ENCODE measurements at regions not wholly inside any gene's neighbourhood (a gene's known extent, or its start where the extent isn't known, plus 50 kb on each side); places are given as distances from the start of the nearest gene placed in this dataset.

DNA sequence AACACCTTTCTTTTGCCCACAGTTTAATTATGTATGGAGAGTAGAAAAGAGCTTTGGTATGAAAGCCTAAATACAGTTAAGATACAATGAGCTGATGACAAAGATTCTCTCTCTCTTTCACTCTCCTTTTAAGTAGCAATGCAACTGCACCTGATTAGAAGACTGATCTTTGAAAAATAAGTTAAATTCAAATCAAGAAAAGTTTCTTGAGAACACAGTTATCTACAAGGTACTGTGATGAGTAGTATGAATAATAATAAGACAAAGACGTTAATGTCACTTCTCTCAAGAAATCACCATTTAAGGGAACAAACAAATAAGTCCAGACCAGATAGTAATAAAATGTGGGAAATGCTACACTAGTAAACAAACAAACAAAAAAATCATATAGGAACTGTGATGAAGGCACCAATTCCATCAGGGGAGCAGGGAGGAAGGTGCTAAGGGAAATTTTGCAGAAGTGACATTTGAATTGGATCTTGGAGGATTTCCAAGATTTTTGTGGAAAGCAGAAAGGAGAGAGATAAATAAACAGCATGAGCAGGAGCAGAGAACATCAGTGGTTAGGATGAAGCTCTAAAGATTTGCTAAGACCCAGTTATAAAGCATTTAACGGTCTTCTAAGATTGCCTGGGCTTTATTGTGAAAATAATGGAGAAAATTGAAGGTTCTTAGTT, 65.2 kb upstream of the STK38L start:
- intact Hi-C loops (cut with micrococcal nuclease; ENCODE audit: unreplicated experiment), result no loop called here
- TF ChIP-seq EZH2phosphoT487 (IDR thresholded peaks at IDR 0.05; ENCODE audit: borderline replicate concordance, low read depth, low read length), result no peak
- TF ChIP-seq, protein P1, sequence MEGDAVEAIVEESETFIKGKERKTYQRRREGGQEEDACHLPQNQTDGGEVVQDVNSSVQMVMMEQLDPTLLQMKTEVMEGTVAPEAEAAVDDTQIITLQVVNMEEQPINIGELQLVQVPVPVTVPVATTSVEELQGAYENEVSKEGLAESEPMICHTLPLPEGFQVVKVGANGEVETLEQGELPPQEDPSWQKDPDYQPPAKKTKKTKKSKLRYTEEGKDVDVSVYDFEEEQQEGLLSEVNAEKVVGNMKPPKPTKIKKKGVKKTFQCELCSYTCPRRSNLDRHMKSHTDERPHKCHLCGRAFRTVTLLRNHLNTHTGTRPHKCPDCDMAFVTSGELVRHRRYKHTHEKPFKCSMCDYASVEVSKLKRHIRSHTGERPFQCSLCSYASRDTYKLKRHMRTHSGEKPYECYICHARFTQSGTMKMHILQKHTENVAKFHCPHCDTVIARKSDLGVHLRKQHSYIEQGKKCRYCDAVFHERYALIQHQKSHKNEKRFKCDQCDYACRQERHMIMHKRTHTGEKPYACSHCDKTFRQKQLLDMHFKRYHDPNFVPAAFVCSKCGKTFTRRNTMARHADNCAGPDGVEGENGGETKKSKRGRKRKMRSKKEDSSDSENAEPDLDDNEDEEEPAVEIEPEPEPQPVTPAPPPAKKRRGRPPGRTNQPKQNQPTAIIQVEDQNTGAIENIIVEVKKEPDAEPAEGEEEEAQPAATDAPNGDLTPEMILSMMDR (conservative IDR thresholded peaks at IDR 0.05; ENCODE audit: low read length), result no peak
- H3K4me3 ChIP-seq (ENCODE audit: low read depth, low read length, poor library complexity, severe bottlenecking), result no peak overlapping the region
- H3K4me1 ChIP-seq (ENCODE audit: insufficient read depth, low read length, poor library complexity, severe bottlenecking), result no peaks in the 10 kb centered on the region
- no peak overlapping the region for H2AFZ ChIP-seq (ENCODE audit: low read length)
- ChIA-PET POLR2A (interaction anchor here (0.6 kb wide), 1 partner anchor 9 kb away, joined by 6 read pairs; no protein-coding TSS in a partner anchor), CTCF (ENCODE audit: unreplicated experiment) (no interaction called here)
- no peak overlapping the region for H3K27ac ChIP-seq (ENCODE audit: low read depth, low read length, poor library complexity, severe bottlenecking)
- no peaks in the 10 kb centered on the region for H3K9me3 ChIP-seq (ENCODE audit: low read length)
- H3K4me2 ChIP-seq (ENCODE audit: low read length), result no peak overlapping the region
- H3K9me2 ChIP-seq (ENCODE audit: insufficient read depth, low read length), result no peaks in the 10 kb centered on the region
- no peaks in the 10 kb centered on the region for H3K36me3 ChIP-seq (ENCODE audit: insufficient read depth, low read length)
- H4K20me1 ChIP-seq (ENCODE audit: insufficient read depth, low read length), result no peaks in the 10 kb centered on the region
- BruUV-seq (replicated peaks), result no TSS peak
- no peaks in the 10 kb centered on the region for H3K79me2 ChIP-seq (ENCODE audit: insufficient read depth, low read depth, low read length)
- no peak for DNase-seq (ENCODE audit: low spot score)

DNA sequence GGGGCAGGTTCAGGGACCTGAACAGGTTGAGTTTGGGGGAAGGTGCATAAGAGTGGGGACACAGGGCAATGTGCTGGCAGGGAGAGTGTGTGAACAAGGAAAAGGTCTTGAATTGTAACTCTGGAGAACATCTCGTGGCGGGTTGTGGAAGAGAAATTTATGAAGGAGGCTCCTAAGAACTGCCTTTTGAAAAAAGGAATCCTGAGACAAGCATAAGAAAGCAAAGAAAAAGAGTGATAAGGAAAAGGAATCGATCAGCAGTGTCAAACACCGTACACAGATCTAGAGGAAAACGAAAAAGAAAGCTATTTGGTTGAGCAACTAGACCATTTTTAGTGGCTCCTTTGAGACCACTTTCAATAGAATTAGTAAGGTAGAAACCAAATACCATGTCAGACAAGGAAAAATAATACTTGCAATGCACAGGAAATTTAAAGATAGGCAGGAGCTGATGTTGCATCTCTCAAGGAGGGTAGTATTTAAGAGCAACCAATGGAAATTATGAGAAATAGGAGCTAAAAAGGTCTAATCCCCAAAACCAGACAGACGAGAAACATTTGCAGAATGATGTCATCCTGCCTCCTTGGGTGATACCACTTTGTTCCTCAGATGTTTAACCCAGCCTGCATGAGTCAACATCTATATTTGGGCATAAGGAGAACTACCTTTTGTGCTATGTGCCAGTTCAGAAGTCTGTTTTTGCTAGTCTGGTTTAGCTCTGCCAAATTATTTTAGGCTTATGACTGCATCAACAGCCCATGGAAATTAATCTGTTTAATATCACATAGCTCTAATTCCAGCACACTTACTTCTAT, 64.5 kb upstream of the STK38L start:
- Histone ChIP-seq H3K4me1 (ENCODE audit: insufficient read depth, low read length, poor library complexity, severe bottlenecking) (no peaks in the 10 kb centered on the region), H3K9me3 (ENCODE audit: low read length) (no peaks in the 10 kb centered on the region), H3K36me3 (ENCODE audit: insufficient read depth, low read length) (no peaks in the 10 kb centered on the region), H4K20me1 (ENCODE audit: insufficient read depth, low read length) (no peaks in the 10 kb centered on the region), H3K27ac (ENCODE audit: low read depth, low read length, poor library complexity, severe bottlenecking) (no peak overlapping the region), H2AFZ (ENCODE audit: low read length) (no peak overlapping the region), H3K4me3 (ENCODE audit: low read depth, low read length, poor library complexity, severe bottlenecking) (no peak overlapping the region), H3K9me2 (ENCODE audit: insufficient read depth, low read length) (no peaks in the 10 kb centered on the region), H3K4me2 (ENCODE audit: low read length) (no peak overlapping the region), H3K79me2 (ENCODE audit: insufficient read depth, low read depth, low read length) (no peaks in the 10 kb centered on the region)
- CTCF ChIA-PET (ENCODE audit: unreplicated experiment), result no interaction called here
- intact Hi-C loops (cut with micrococcal nuclease; ENCODE audit: unreplicated experiment), result no loop called here
- no peak for DNase-seq (ENCODE audit: low spot score)
- TF ChIP-seq, protein P1 (conservative IDR thresholded peaks at IDR 0.05; ENCODE audit: low read length), result no peak
- no peak for TF ChIP-seq EZH2phosphoT487 (IDR thresholded peaks at IDR 0.05; ENCODE audit: borderline replicate concordance, low read depth, low read length)
- BruUV-seq (replicated peaks), result no TSS peak
- POLR2A ChIA-PET, result interaction anchor here (0.6 to 0.8 kb wide), 3 partner anchors 21 to 611 kb away, joined by 3 read pairs; no protein-coding TSS in a partner anchor
